ENCODE measurements at regions not wholly inside any gene's neighbourhood (a gene's known extent, or its start where the extent isn't known, plus 50 kb on each side); places are given as distances from the start of the nearest gene placed in this dataset.

- in situ Hi-C loops (cut with MboI; ENCODE audit: low sequenced_read_pairs): no loop called here
These were observed 312.8 kb upstream of the JAG1 start for GRCh38 chr20:10986586-10986985.

- in situ Hi-C loops (cut with MboI; ENCODE audit: low sequenced_read_pairs): no loop called here
These were observed 314.0 kb upstream of the JAG1 start for GRCh38 chr20:10987651-10988383.

- in situ Hi-C loops (cut with MboI; ENCODE audit: low sequenced_read_pairs): no loop called here
These were observed 317.0 kb upstream of the JAG1 start for GRCh38 chr20:10990625-10991382.

GRCh38 chr20:10992731-10993130, 318.9 kb upstream of the JAG1 start:
- in situ Hi-C loops (cut with MboI; ENCODE audit: low sequenced_read_pairs): no loop called here

GRCh38 chr20:10994991-10995700, 321.3 kb upstream of the JAG1 start:
- in situ Hi-C loops (cut with MboI; ENCODE audit: low sequenced_read_pairs): no loop called here

- in situ Hi-C loops (cut with MboI; ENCODE audit: low sequenced_read_pairs): no loop called here
These were observed 324.7 kb upstream of the JAG1 start for GRCh38 chr20:10998476-10998875.

- in situ Hi-C loops (cut with MboI; ENCODE audit: low sequenced_read_pairs): no loop called here
These were observed 326.6 kb upstream of the JAG1 start for GRCh38 chr20:11000416-11000815.

GRCh38 chr20:11001302-11001701, 327.5 kb upstream of the JAG1 start:
- in situ Hi-C loops (cut with MboI; ENCODE audit: low sequenced_read_pairs): no loop called here

- in situ Hi-C loops (cut with MboI; ENCODE audit: low sequenced_read_pairs): no loop called here
These were observed 328.2 kb upstream of the JAG1 start for GRCh38 chr20:11001764-11002540.

- in situ Hi-C loops (cut with MboI; ENCODE audit: low sequenced_read_pairs): no loop called here
These were observed 329.5 kb upstream of the JAG1 start for GRCh38 chr20:11003341-11003740.

GRCh38 chr20:11008444-11009033, 334.7 kb upstream of the JAG1 start:
- in situ Hi-C loops (cut with MboI; ENCODE audit: low sequenced_read_pairs): no loop called here

GRCh38 chr20:11011653-11012052, 337.9 kb upstream of the JAG1 start:
- in situ Hi-C loops (cut with MboI; ENCODE audit: low sequenced_read_pairs): no loop called here

- in situ Hi-C loops (cut with MboI; ENCODE audit: low sequenced_read_pairs): no loop called here
These were observed 339.2 kb upstream of the JAG1 start for GRCh38 chr20:11012975-11013374.

- in situ Hi-C loops (cut with MboI; ENCODE audit: low sequenced_read_pairs): no loop called here
These were observed 340.0 kb upstream of the JAG1 start for GRCh38 chr20:11013801-11014200.

GRCh38 chr20:11015440-11015839, 341.6 kb upstream of the JAG1 start:
- in situ Hi-C loops (cut with MboI; ENCODE audit: low sequenced_read_pairs): no loop called here

GRCh38 chr20:11017446-11017845, 343.6 kb upstream of the JAG1 start:
- in situ Hi-C loops (cut with MboI; ENCODE audit: low sequenced_read_pairs): no loop called here

GRCh38 chr20:11018668-11019170, 344.9 kb upstream of the JAG1 start:
- in situ Hi-C loops (cut with MboI; ENCODE audit: low sequenced_read_pairs): no loop called here

- in situ Hi-C loops (cut with MboI; ENCODE audit: low sequenced_read_pairs): no loop called here
These were observed 346.9 kb upstream of the JAG1 start for GRCh38 chr20:11020712-11021111.

- in situ Hi-C loops (cut with MboI; ENCODE audit: low sequenced_read_pairs): no loop called here
These were observed 353.4 kb upstream of the JAG1 start for GRCh38 chr20:11027224-11027623.

GRCh38 chr20:11030351-11030750, 356.6 kb upstream of the JAG1 start:
- in situ Hi-C loops (cut with MboI; ENCODE audit: low sequenced_read_pairs): no loop called here

Measured in HL-60/S4 treated with phorbol 12-myristate 13-acetate at 8.2 ng/mL for 4 days and 3 days (cell line).